HG02623 (cell line): ENCODE measurements at regions not wholly inside any gene's neighbourhood (a gene's known extent, or its start where the extent isn't known, plus 50 kb on each side); places are given as distances from the start of the nearest gene placed in this dataset.
"Not testable (repeated sequence)": the region's sequence is repeated elsewhere in the genome, so short reads cannot be mapped to it uniquely, and the experiment has no call there.

Experiments
- ATAC-seq: cut with Tn5 transposase; IDR thresholded peaks from one replicate; pipeline ENCODE4 v1.9.1; 2021; ENCODE audit warnings: moderate library complexity; ENCODE audit not compliant: unreplicated experiment

DNA sequence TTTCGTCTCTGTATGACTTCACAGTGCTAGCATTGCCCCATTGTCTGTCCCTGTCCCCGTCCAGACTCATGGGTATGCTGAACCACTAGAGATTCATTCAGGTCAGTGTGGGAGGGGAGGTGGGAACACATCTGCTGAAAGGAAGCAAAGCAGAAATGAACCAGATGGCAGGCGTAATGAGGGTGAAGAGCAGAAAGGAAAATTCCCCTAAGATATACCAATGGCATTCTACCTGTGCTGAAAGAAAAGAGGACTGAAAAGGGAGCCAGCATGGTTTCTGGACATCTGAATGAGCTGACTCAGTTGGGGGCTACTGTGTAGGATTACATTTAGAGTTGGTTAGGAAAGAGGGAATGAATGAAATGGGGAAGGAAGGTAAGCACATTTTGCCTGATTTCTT lies 678.7 kb downstream of the MAT2B start:
- ATAC-seq: no peak

DNA sequence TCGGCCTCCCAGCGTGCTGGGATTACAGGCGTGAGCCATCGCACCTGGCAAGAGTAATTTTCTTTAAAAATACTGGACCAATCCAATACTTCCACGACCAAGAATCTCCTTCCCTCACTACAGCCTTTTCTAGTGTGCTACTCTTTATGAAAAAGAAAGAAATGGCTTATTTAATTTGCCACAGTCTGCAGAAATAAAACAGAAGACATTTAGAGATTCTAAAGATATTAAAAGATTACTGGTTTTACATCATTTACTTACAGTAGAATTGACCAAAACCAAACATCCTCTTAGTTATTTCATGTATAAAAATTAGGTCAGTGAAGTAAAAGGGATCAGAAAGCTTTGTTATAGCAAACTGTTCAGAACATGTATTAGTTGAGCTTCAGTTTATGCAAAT lies 679.6 kb downstream of the MAT2B start:
- ATAC-seq: no peak

DNA sequence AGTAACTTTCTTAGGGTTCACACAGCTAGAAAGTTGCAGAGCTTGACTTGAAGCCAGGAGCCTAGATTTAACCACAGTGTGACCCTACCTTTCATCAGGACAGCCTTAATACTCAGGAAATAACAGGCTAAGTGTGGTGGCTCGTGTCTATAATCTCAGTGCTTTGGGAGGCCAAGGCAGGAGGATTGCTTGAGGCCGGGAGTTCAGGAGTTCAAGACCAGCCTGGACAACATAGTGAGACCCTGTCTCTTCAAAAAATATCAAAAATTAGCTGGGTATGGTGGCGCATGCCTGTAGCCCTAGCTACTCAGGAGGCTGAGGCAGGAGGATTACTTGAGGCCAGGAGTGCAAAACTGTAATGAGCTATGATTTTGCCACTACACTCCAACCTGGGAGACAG lies 681.1 kb downstream of the MAT2B start:
- ATAC-seq: no peak

DNA sequence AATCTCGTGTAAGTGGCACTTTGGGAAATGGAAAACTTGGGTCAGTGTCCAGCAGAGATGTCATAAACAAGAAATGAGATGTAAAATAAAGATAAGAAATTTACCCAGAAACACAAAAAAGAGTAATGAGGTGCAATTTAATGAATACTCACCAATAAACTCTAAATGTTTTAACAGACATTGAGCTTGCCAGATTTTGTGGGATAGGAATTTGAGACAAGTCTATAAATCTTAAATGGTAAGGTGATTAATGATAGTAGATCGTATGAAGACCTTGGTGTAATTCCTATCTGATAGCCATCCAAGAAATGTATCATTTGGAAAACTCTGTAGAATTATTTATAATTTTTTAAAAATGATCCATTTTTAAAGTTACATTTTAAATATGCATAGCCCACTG lies 682.4 kb downstream of the MAT2B start:
- no peak for ATAC-seq

DNA sequence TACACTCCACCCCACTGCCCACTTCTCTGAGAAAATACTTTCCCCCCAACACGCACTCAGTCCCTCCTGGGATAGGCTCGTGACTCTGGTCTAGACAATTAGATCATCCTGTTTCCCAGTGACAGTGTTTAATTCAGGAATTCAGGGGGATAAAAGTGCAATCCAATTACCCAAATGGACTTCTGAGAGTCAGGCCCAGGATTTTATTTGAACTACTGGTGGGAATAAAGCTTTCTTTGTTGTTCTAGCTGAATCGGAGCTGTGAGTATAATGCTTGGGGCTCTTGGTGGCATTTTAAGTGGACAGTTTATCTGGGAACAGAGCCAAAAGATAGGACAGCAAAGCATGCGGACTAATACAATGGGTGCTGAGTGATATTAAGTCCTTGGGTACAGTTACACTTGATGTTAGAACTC lies 683.3 kb downstream of the MAT2B start:
- no peak for ATAC-seq

DNA sequence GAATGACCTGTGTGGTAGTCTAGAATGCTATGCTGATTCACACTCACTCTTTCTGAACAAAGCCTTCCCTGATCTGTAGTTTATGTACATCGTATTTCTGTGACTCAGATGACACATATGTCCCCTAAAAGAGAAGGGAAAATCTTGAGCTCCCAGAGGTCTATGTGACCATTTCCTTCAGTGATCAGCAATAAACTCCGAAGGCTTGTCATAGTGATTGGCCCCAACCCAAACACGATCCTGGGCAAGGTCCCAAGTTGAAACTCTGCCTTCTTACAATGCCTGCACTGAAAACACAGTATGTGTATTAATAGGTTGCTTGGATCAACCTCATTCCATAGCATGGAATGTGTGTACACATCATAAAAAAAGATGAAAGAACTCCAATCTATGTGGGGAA lies 685.8 kb downstream of the MAT2B start:
- ATAC-seq: no peak

DNA sequence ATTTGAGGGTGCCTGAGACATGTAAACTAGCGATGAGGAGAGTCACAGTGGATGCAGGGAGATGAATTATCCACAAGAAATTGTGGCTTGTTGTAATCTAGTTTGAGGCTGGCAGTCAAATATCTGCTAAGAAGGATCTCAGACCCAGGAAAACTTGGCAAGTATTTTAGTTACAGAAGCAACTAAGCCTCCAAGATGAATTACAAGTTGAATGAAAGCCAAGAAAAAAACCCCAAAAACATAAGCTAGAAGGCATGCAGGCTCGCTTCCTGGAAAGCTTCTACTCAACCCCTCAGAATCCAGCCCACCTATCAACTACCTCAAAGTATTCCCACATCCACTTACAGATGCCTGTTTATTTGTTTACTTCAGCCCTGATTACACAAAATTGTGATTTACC lies 696.9 kb downstream of the MAT2B start:
- ATAC-seq: no peak

DNA sequence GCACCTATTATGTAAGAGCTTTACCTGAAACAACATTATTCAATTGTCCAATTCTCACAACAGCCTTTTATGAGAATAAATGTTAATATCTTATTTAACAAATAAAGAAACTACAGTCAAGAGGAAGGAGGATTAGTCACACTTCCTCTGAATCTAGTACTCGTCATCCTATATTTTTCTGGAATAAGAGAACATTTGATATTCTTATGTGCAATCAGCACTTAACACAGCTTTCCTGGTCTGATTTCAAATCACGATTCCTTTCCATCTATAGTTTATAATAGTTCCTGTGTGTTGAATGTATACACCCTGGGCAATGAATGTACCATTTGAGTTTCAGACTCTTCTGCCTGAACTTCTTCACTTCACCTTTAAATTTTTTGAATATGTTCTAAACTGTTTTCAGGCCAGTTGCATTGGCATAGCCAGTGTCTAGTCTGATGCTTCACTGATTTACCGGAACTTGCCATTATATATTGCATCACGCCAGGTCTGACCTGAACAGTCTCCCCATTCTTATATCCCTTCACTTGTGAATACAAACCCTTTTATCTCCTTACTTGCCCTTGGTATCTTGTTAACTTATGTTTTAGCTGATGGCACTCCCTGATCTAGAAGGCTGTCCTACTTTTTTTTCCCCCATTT lies 698.3 kb downstream of the MAT2B start:
- ATAC-seq: no peak

DNA sequence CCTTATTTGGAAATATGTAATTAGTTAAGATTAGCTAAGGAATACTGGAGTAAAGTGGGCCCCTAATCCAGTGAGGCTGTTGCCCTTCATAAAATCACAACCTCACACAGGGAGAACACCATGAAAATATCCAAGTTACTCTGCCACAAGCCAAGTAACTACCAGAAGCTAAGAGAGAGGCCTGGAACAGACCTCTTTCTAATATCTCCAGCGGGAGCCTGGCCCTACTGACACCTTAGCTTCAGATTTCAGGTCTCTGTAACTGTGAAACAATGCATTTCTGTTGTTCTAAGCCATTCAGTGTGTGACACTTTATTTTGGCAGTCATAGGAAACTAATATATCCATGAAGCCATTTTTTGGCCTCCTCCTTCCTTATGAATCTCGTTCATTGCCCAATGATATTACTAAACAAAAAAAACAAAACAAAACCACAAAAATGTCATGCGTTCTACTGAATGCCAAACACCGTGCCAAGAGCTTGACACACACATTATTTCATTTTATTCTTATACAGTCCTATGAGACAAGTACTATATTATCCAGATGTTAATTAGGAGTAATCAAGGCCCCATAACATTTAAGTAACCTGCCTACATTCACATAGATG lies 699.0 kb downstream of the MAT2B start:
- no peak for ATAC-seq

DNA sequence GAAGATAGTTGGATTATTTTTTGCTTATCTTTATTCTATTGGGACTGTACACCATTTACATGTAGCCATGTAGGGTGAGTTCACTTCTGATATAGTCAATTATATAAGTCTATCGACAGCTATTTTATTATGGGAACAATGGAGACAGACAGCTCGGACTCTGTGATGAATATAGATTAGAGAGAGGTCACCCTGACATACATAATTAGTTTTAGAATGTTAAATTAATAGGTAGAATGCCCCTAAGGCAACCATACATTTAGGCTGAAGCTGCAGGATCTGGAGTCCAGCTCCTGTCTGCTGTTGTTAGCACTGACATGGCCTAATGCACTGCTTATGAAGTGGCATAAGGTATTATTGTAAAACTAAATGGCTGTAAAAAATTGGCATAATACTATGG lies 700.8 kb downstream of the MAT2B start:
- ATAC-seq: no peak

DNA sequence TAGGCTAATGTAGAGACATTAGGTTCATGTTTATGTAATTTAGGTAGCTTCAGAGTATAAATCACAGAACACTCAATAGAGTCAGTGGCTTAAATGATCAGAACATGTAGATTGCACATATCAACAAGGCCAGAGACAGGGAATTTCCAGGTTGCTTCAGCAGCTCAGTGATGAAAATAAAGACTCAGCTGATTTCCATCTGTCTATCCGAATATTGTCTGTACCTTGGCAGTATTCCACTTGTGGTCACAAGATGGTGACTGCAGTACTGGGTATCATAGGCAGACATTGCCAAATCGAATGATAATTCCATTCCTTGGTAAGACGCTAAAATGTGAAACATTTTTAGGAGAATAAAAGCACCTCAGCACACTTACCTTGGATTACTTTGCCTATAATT lies 702.2 kb downstream of the MAT2B start:
- no peak for ATAC-seq

DNA sequence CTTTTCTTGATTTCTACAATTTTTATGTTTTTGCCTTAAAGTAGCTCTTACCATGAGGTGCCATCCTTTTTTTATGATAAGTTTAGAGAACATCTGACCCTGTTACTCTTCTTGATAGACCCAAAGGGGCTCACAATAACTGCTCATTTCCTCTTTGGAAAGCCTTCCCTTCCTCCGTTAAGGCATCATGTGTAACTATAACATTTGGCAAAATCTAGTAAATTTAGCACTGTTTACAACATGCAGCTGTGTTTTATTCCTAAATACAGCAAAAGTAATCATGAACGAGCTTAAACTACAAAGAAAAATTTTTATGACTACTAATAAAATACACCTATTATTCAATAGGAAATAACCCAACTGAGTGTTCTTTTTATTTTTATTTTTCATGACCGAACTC lies 705.1 kb downstream of the MAT2B start:
- ATAC-seq: no peak

DNA sequence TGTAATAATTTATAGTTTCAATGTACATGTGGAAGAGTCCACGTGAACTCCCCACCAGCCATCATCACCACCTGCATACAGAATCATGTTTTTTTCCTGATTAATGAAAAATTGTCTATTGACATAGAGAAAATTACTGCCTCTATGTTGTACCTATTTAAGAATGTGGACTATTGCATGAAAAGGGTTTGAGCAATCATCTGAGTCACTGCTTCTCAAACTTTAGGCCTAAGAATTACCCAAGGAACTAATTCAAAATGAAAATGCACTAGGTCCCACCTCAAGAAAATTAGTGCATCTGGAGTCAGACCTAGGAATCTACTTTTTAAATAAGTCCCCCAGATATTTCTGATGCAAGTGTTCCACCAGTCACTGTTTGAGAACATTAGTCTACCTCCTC lies 709.3 kb downstream of the MAT2B start:
- ATAC-seq: no peak

DNA sequence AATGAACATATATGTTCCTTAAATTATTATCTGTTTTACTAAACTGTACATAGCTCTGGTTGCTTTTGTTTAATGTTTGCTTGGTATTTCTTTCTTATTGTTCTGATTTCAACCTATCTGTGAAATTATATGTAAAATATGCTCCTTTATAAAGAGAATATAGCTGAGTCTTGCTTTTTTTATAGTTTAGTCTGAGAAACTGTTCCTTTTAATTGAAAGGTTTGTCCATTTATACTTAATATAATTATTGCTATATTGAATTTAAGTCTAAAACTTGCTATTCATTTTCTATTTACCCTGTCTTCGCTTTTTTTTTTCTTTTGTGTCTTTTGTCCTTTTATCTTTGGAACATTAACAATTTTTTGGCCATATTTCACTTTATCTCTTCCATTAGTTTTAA lies 712.0 kb downstream of the MAT2B start:
- no peak for ATAC-seq

DNA sequence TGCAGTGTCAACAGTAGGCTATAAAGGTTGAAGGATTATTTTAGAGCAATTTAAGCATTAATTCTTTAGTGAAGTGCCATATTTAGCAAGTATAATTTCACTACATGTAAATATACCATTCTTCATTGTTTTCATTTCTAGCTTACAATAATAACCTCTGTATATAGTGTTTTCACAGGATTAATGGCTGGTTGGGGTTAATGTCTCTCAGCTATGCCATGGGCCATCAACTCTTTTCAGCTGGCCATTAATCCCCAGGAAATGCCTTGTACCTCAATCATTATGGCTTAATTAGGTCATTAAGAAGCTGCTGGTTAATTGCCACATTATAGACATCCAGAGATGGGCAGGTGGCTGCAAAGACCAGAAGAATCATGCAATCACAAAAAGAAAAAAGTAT lies 715.1 kb downstream of the MAT2B start:
- ATAC-seq: no peak

DNA sequence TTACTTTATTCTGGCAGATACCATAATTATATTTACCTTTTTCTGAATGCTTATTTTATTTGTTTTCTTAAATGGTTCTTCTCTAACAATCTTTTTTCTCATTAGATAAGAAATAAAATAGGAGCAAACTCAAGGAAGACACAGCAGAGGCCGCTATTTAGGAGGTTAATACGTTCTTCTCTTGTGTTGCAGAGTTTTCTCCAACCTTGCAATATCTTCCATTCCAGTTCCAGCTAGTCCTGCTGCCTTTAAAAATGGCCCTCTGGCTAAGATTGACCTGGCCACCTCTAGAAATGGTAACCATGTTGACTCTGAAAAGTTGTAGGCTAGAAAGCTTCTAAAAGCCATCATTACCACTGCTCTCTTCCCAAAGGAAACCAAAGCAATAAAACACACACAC lies 718.8 kb downstream of the MAT2B start:
- no peak for ATAC-seq

DNA sequence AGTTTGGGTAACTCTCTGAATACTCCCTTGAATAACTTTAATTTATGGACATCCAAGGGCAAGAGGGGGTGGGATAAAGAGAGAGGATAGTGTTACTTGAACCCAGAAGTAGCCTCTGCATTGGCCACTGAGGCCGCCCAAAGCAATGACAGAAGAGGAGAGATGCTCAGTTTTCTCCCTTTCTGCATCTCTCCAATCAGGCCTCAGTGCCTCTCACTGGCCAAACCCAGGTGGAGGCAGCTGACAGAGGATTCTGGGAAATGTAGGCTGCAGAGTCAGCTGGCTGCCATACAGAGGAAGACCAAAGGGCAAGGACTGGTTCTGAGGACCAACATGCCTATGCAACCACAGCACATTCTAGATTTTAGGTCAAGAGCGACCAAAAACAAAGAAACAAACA lies 719.4 kb downstream of the MAT2B start:
- ATAC-seq: no peak

DNA sequence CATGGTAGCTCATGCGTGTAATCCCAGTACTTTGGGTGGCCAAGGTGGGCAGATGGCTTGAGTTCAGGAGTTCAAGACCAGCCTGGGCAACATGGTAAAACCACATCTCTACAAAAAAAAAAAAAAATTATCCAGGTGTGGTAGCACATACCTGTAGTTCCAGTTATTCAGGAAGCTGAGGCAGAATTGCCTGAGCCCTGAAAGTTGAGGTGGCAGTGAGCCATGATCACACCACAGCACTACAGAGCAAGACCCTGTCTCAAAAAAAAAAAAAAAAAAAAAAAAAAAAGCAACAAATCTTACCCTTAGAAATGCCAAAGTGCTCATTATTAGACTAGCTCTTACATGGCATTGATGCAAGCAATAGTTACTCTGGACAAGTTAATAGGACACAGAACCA lies 724.9 kb downstream of the MAT2B start:
- no peak for ATAC-seq

DNA sequence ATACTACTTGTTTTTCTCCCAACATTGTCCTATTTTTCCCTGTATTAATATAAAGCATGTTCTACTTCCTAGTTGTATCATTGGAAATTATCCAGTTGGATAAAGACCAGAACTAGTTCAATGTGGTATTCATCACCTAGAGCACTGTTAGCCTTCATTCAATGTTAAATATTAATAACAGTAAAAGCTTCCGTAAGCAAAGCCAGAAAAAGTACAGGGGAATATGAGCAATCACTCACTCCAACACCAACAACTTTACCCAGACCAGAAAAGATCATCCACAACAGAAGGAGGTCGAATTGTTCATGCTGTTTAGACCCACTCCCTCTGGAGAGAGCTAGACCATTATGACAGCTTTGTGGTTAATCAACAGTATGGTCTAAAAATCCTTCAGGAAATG lies 728.4 kb downstream of the MAT2B start:
- ATAC-seq: no peak

DNA sequence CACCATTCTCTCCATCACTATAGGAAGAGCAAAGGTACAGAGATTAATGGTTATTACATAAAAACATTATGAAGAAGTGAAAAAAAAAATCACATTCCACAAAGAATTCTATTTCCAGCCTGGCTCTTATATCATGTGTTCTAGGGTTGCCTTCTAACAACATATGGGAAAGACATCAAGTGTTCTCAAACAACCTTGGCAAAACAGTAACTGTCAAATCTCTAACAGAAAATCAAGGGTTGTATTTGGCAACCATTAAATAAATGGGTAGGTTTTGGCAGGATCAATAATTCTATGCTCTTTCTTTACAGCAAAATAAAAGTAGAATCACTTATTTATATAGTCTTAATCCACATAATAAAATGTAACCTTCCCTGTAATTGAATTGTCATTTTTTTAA lies 728.9 kb downstream of the MAT2B start:
- ATAC-seq: no peak

DNA sequence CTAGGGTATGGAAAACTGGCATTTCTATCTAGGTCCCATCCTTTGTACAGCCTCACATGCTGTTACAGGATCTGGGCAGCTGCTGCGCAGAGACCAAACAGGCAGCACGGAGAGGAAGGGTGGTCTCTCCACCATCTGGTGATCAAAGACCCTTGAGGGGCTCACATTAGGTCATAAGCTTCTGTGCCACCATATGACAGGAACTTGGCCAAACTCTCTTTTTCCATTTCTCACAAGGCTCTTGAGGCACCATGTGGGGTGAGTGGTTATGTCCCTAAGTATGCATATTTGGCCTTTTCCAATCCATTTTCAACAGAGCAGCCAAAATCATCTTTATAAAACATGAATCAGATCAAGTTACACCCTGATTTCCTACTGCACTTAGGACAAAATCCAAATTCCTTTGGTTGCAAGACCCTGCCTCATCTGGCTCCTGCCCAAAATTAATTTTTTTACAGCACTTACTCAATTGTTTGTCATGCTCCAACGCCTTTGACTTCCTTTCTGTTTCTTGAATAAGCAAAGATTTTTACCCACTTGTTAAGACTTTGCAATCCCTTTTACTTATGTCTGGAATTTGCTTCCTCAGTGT lies 730.0 kb downstream of the MAT2B start:
- ATAC-seq: no peak

DNA sequence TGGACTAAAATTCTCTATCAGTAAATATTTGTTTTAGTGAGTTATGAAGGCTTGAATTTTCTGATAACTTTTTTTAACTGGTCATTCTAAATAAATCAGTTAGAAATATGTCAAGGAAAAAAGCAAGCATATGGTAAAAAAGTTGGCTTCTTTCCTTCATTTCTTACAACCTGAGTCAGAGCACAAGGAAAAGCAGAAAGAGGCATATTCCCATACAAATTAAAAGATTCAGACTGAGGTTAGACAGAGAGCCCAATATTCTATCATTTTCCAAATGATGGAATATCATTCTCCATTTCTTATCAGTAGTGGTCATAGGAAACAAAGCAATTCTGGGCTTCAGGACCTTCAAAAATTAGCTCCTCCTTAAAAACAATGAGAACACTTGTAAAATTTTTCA lies 732.1 kb downstream of the MAT2B start:
- no peak for ATAC-seq

DNA sequence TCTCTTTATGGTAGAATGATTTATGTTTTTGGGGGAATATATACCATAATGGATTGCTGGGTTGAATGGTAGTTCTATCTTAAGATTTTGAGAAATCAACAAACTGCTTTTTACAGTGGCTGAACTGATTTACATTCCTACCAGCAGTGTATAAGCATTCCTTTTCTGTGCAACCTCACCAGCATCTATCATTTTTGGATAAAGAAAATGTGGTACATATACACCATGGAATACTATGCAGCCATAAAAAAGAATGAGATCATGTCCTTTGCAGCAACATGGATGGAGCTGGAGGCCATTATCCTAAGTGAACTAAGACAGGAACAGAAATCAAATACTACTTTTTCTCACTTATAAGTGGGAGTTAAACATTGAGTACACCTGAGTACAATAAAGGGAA lies 746.4 kb downstream of the MAT2B start:
- not testable (repeated sequence) for ATAC-seq
